ENCODE measurements at regions not wholly inside any gene's neighbourhood (a gene's known extent, or its start where the extent isn't known, plus 50 kb on each side); places are given as distances from the start of the nearest gene placed in this dataset.

DNA sequence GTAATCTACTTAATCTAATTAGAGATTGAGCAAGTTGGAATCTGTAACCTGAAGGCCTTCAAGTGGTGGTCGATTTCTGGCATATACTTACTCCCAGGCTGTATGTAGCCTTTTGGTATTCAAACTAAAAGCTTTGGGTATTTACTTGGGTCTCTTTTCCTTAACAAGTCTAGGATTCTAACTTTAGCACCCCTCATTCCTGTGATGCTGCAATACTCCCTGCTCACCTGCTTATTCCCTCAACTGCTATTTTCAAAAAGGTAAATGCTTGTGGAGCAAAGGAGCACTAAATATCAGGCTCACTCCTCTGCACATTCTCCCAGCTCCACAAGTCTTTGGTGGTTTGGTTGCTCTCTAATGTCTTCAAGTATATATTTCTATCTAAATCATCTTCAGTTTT is 68.0 kb upstream of the CYYR1 start:
- DNase-seq = no peak

DNA sequence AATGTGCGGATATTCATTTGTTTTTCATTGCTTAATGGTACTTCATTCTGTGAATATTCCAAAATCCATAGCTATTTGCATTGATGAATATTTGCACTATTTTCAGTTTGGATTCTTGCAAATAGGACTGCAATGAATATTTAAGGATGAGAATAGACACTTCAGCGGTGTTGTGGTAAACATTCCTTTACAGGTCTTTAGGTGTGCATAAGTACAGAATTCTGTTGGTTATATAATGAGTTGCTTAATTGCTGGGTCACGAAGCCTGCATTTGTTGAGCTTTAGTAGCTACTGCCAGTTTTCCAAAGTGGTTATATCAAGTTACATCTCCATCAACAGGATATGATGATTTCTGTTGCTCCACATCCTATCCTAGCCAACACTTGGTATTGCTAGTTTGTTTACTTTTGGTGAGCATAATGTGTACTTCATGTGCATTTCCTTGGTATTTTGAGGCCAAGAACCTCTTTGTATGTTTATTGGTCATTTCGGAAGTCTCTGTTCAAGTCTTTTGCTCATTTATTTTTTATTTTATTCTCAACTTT is 64.2 kb upstream of the CYYR1 start:
- DNase-seq = no peak

DNA sequence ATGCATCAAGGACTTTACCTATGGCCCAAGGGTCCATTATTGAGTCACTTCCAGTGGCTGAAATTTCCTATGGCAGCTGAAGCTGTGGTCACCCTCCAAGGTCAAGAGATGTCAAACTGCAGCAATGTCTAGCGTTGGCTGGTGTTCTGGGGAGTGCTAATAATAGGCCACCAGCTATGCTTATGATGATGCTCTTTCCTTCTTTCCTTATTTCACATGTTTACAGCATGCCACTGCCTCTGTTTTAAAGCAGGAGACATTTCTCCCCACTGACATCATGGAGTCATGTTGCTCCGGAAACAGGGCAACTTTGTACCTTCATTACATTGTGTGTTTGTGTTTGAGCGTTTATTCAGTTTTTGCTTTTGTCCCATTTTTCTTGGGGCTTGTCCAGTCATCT is 62.6 kb upstream of the CYYR1 start:
- no peak for DNase-seq

DNA sequence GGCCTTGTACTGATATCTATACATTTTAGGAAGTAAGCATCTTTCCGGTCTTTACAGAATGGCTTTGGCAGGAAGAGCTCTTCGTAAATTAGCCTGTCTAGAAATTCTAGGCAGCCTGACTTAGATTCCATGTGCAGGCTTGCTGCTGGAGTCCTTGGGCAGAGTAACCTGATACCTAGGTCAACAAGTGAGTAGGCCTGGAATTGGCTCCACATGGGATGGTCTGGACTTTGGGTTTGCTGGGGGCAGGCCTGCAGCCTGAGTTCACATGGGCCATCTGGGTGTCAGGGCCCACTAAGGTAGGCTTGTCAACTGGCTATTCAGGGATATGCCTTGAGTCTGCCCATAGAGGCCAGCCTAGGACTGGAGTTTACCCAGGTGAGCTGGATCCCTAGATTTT is 59.6 kb upstream of the CYYR1 start:
- no peak for DNase-seq

DNA sequence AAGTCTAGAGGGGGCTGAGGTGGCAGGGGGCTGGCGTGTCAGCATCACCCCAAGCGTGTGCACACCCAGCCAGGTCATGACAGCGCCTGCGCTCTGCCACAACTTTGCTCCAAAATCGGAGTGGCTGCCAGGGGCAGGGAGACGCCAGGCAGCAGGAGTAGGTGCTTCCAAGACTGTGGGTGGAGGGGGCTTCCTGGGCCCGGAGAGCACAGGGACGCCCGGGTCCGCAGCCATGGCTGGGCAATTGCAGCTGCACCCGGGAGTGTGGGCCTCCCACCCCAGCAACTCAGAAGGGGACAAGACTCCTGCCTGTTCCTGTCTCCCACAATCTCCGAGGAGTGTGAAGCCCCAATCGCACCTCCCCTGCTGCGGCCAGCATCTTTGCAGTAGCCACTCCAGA is 53.1 kb upstream of the CYYR1 start:
- no peak for DNase-seq

DNA sequence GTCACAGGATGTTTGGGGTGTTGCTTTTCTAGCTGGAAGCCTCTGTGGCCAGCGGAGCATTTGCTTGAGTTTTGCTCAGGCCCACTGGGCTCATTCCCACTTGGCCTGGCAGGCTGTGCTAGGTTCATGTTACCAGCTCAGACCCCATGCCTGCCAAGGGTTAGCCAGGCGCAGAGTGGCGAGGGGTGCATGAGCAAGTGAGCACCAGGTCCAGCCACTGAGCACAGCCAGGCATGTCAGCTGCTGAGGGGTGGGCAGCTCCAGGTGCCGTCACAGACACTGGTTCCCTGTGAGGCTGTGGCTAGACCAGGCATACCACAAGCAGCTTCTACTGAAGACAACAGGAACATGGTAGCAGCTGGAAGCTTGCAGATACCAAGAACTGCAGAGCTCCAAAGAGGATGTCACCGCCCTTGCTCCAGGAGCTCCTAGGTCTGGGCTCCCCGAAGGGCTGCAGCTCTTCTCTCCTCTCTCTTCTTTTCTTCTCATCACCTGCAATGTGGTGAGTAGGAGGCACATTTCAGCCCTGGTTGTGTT is 52.0 kb upstream of the CYYR1 start:
- DNase-seq = no peak
